Panc1 (cell line): ENCODE measurements at regions not wholly inside any gene's neighbourhood (a gene's known extent, or its start where the extent isn't known, plus 50 kb on each side); places are given as distances from the start of the nearest gene placed in this dataset.

Source experiments
- CTCF ChIP-seq: fragments of 450-650 bp; IDR thresholded peaks from 2 replicates; pipeline ENCODE4 v1.5.1; 2017; ENCODE audit warnings: mild to moderate bottlenecking
- POLR2AphosphoS5 ChIP-seq: IDR thresholded peaks from 2 replicates; pipeline ENCODE4 v1.6.1; 2012; ENCODE audit warnings: mild to moderate bottlenecking, low read depth, low read length, moderate library complexity
- REST ChIP-seq, 2 experiments: IDR thresholded peaks; 2 replicates each; pipeline ENCODE4 v1.6.1; 2011 to 2012; ENCODE audit warnings: low read depth in 2 of 2, control low read depth in 1 of 2, low read length in 1 of 2, mild to moderate bottlenecking in 1 of 2, moderate library complexity in 1 of 2; ENCODE audit not compliant: insufficient read depth in 1 of 2
- SIN3A ChIP-seq: IDR thresholded peaks from 2 replicates; pipeline ENCODE4 v1.6.1; 2012; ENCODE audit warnings: low read depth, mild to moderate bottlenecking, low read length, moderate library complexity, borderline replicate concordance; ENCODE audit not compliant: insufficient read depth

- TF ChIP-seq CTCF (no peak), POLR2AphosphoS5 (no peak), REST (IDR thresholded peaks at IDR 0.05; ENCODE audit: insufficient read depth in 1 of 2, low read depth in 2 of 2, low read length in 1 of 2) (no peak), SIN3A (no peak)
These were observed 74.4 kb upstream of the SOD3 start for GRCh38 chr4:24720979-24721378.
